Fibroblast of mammary gland (primary cell): ENCODE measurements at regions not wholly inside any gene's neighbourhood (a gene's known extent, or its start where the extent isn't known, plus 50 kb on each side); places are given as distances from the start of the nearest gene placed in this dataset.
"Not testable (repeated sequence)": the region's sequence is repeated elsewhere in the genome, so short reads cannot be mapped to it uniquely, and the experiment has no call there.

Experiments
- DNase-seq: peaks from one replicate; pipeline ENCODE4 v3.0.0-alpha.2; 2010; ENCODE audit warnings: low read depth
- H3K4me3 ChIP-seq: 2 replicates; pipeline ENCODE4 v1.5.1; 2011; ENCODE audit warnings: low read depth, mild to moderate bottlenecking, low read length, moderate library complexity; ENCODE audit not compliant: control insufficient read depth
- TF ChIP-seq, protein P1 (sequence below): conservative IDR thresholded peaks from 2 replicates; pipeline ENCODE4 v1.5.1; 2011; ENCODE audit warnings: low read depth, low read length, inconsistent platforms; ENCODE audit not compliant: control insufficient read depth, insufficient read depth

DNA sequence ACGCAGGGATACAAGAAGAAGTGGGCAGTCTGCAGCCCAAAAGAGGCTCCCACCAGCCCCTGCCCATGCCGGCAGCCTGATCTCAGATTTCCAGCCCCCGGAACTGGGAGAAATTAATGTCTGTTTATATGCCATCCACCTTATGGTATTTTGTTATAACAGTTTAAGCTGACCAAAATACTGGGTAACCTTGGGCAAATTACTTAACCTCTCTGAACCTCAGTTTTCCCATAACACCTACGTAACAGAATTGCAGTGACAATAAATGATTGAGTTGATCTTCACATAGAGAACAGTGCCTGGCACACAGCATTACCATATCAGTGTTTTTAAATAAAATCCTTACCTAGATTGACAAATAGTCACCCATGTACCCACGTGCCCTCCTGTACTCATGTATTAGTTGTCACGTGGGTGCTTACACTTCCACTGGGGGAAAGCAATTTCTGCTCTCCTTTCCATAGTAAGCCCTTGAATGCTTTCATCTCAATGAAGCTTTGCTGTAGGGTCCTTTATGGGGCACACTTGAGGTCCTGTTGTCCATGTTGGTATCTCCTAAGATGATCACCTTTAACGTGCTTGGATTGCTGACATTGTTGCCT is 54.2 kb upstream of the PHF21A start:
- TF ChIP-seq, protein P1, sequence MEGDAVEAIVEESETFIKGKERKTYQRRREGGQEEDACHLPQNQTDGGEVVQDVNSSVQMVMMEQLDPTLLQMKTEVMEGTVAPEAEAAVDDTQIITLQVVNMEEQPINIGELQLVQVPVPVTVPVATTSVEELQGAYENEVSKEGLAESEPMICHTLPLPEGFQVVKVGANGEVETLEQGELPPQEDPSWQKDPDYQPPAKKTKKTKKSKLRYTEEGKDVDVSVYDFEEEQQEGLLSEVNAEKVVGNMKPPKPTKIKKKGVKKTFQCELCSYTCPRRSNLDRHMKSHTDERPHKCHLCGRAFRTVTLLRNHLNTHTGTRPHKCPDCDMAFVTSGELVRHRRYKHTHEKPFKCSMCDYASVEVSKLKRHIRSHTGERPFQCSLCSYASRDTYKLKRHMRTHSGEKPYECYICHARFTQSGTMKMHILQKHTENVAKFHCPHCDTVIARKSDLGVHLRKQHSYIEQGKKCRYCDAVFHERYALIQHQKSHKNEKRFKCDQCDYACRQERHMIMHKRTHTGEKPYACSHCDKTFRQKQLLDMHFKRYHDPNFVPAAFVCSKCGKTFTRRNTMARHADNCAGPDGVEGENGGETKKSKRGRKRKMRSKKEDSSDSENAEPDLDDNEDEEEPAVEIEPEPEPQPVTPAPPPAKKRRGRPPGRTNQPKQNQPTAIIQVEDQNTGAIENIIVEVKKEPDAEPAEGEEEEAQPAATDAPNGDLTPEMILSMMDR: no peak
- no peak overlapping the region for H3K4me3 ChIP-seq
- no peak for DNase-seq

DNA sequence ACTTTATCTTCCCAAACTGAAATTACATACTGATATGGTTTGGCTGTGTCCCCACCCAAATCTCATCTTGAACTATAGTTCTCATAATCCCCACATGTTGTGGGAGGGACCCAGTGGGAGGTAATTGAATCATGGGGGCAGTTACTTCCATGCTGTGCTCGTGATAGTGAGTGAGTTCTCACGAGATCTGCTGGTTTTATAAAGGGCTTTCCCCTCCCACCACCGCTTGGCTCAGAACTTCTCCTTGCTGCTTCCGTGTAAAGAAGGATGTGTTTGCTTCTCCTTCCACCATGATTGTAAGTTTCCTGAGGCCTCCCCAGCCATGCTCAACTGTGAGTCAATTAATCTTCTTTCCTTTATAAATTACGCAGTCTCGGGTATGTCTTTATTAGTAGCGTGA is 50.4 kb upstream of the PHF21A start:
- DNase-seq: not testable (repeated sequence)

More for the DNA sequence above, 50.4 kb upstream of the PHF21A start:
- not testable (repeated sequence) for H3K4me3 ChIP-seq
